Fibroblast of villous mesenchyme (primary cell): ENCODE measurements at regions not wholly inside any gene's neighbourhood (a gene's known extent, or its start where the extent isn't known, plus 50 kb on each side); places are given as distances from the start of the nearest gene placed in this dataset.

Source experiments
- DNase-seq: peaks from one replicate; pipeline ENCODE4 v3.0.0-alpha.2; 2010; ENCODE audit warnings: low read depth
- H3K4me3 ChIP-seq: 2 replicates; pipeline ENCODE4 v1.5.1; 2011; ENCODE audit warnings: low read depth, mild to moderate bottlenecking, low read length
- CTCF ChIP-seq: IDR thresholded peaks from 2 replicates; pipeline ENCODE4 v1.5.1; 2012; ENCODE audit warnings: low read depth, mild to moderate bottlenecking, low read length; ENCODE audit not compliant: insufficient read depth

GRCh38 chrX:86887341-86887740 lies 630.3 kb upstream of the KLHL4 start:
- H3K4me3 ChIP-seq, result no peak overlapping the region
- DNase-seq, result no peak
- no peak for TF ChIP-seq CTCF

- no peak for TF ChIP-seq CTCF
- no peak overlapping the region for H3K4me3 ChIP-seq
- DNase-seq, result no peak
These were observed 607.6 kb upstream of the KLHL4 start for GRCh38 chrX:86910027-86910426.

- no peak overlapping the region for H3K4me3 ChIP-seq
- no peak for TF ChIP-seq CTCF
- no peak for DNase-seq
These were observed 606.8 kb upstream of the KLHL4 start for GRCh38 chrX:86910602-86911311.

GRCh38 chrX:86914569-86914968 lies 603.0 kb upstream of the KLHL4 start:
- TF ChIP-seq CTCF, result no peak
- no peak for DNase-seq
- no peak overlapping the region for H3K4me3 ChIP-seq

- DNase-seq, result no peak
- no peak overlapping the region for H3K4me3 ChIP-seq
- no peak for TF ChIP-seq CTCF
These were observed 599.6 kb upstream of the KLHL4 start for GRCh38 chrX:86917959-86918358.

- no peak for DNase-seq
- no peak overlapping the region for H3K4me3 ChIP-seq
- no peak for TF ChIP-seq CTCF
These were observed 587.2 kb upstream of the KLHL4 start for GRCh38 chrX:86930419-86930818.

- no peak for TF ChIP-seq CTCF
- DNase-seq, result no peak
- H3K4me3 ChIP-seq, result no peak overlapping the region
These were observed 581.6 kb upstream of the KLHL4 start for GRCh38 chrX:86935988-86936387.
